ENCODE measurements at regions not wholly inside any gene's neighbourhood (a gene's known extent, or its start where the extent isn't known, plus 50 kb on each side); places are given as distances from the start of the nearest gene placed in this dataset.

GRCh38 chr9:13022756-13023155, 247.9 kb downstream of the LURAP1L start:
- H3K36me3 ChIP-seq (ENCODE audit: insufficient read depth, low read length) = no peaks in the 10 kb centered on the region
- ATAC-seq (ENCODE audit: insufficient read depth, low read depth) = no peak
- H3K79me2 ChIP-seq (ENCODE audit: insufficient read depth, low read length) = no peaks in the 10 kb centered on the region
- no peak overlapping the region for H3K4me2 ChIP-seq (ENCODE audit: insufficient read depth, low read length)
- H2AFZ ChIP-seq (ENCODE audit: low read depth, low read length) = no peak overlapping the region
- H3K4me3 ChIP-seq (ENCODE audit: low read depth in 1 of 2, low read length in 2 of 2) = no peak overlapping the region
- no peak for DNase-seq
- H3K4me1 ChIP-seq (ENCODE audit: insufficient read depth, low read length) = no peaks in the 10 kb centered on the region
- H4K20me1 ChIP-seq (ENCODE audit: insufficient read depth, low read length) = no peaks in the 10 kb centered on the region
- no peak overlapping the region for H3K9ac ChIP-seq (ENCODE audit: low read depth, low read length)
- no peak overlapping the region for H3K27ac ChIP-seq (ENCODE audit: low read length)
- H3K27me3 ChIP-seq (ENCODE audit: insufficient read depth, low read length, poor library complexity) = no peaks in the 10 kb centered on the region
- H3K9me3 ChIP-seq (ENCODE audit: insufficient read depth, low read length, severe bottlenecking) = no peaks in the 10 kb centered on the region
- TF ChIP-seq EZH2 (IDR thresholded peaks at IDR 0.05; ENCODE audit: borderline replicate concordance, low read depth, low read length, severe bottlenecking) = no peak
- TF ChIP-seq CTCF (IDR thresholded peaks at IDR 0.05; ENCODE audit: borderline replicate concordance, extremely low read depth, low read length, poor library complexity, severe bottlenecking) = no peak

- Histone ChIP-seq H3K36me3 (ENCODE audit: insufficient read depth, low read length) (no peaks in the 10 kb centered on the region), H3K27ac (ENCODE audit: low read length) (no peak overlapping the region), H3K9ac (ENCODE audit: low read depth, low read length) (no peak overlapping the region), H3K4me2 (ENCODE audit: insufficient read depth, low read length) (no peak overlapping the region), H4K20me1 (ENCODE audit: insufficient read depth, low read length) (no peaks in the 10 kb centered on the region), H3K79me2 (ENCODE audit: insufficient read depth, low read length) (no peaks in the 10 kb centered on the region), H3K4me1 (ENCODE audit: insufficient read depth, low read length) (no peaks in the 10 kb centered on the region), H3K27me3 (ENCODE audit: insufficient read depth, low read length, poor library complexity) (no peaks in the 10 kb centered on the region), H3K9me3 (ENCODE audit: insufficient read depth, low read length, severe bottlenecking) (no peaks in the 10 kb centered on the region), H2AFZ (ENCODE audit: low read depth, low read length) (no peak overlapping the region), H3K4me3 (ENCODE audit: low read depth in 1 of 2, low read length in 2 of 2) (no peak overlapping the region)
- no peak for DNase-seq
- no peak for TF ChIP-seq CTCF (IDR thresholded peaks at IDR 0.05; ENCODE audit: borderline replicate concordance, extremely low read depth, low read length, poor library complexity, severe bottlenecking)
- TF ChIP-seq EZH2 (IDR thresholded peaks at IDR 0.05; ENCODE audit: borderline replicate concordance, low read depth, low read length, severe bottlenecking) = no peak
- no peak for ATAC-seq (ENCODE audit: insufficient read depth, low read depth)
Measured at GRCh38 chr9:13023498-13023897, 248.7 kb downstream of the LURAP1L start.

- H3K4me1 ChIP-seq (ENCODE audit: insufficient read depth, low read length) = no peaks in the 10 kb centered on the region
- H3K4me3 ChIP-seq (ENCODE audit: low read depth in 1 of 2, low read length in 2 of 2) = no peak overlapping the region
- no peak overlapping the region for H2AFZ ChIP-seq (ENCODE audit: low read depth, low read length)
- H3K27ac ChIP-seq (ENCODE audit: low read length) = no peak overlapping the region
- TF ChIP-seq CTCF (IDR thresholded peaks at IDR 0.05; ENCODE audit: borderline replicate concordance, extremely low read depth, low read length, poor library complexity, severe bottlenecking) = no peak
- no peak for TF ChIP-seq EZH2 (IDR thresholded peaks at IDR 0.05; ENCODE audit: borderline replicate concordance, low read depth, low read length, severe bottlenecking)
- no peaks in the 10 kb centered on the region for H3K9me3 ChIP-seq (ENCODE audit: insufficient read depth, low read length, severe bottlenecking)
- ATAC-seq (ENCODE audit: insufficient read depth, low read depth) = no peak
- H3K9ac ChIP-seq (ENCODE audit: low read depth, low read length) = no peak overlapping the region
- H3K4me2 ChIP-seq (ENCODE audit: insufficient read depth, low read length) = no peak overlapping the region
- H3K79me2 ChIP-seq (ENCODE audit: insufficient read depth, low read length) = no peaks in the 10 kb centered on the region
- no peak for DNase-seq
- no peaks in the 10 kb centered on the region for H3K36me3 ChIP-seq (ENCODE audit: insufficient read depth, low read length)
- no peaks in the 10 kb centered on the region for H3K27me3 ChIP-seq (ENCODE audit: insufficient read depth, low read length, poor library complexity)
- H4K20me1 ChIP-seq (ENCODE audit: insufficient read depth, low read length) = no peaks in the 10 kb centered on the region
Measured at GRCh38 chr9:13026956-13027355, 252.1 kb downstream of the LURAP1L start.

GRCh38 chr9:13027879-13028278, 251.6 kb downstream of the MPDZ start:
- no peak for TF ChIP-seq EZH2 (IDR thresholded peaks at IDR 0.05; ENCODE audit: borderline replicate concordance, low read depth, low read length, severe bottlenecking)
- no peak for TF ChIP-seq CTCF (IDR thresholded peaks at IDR 0.05; ENCODE audit: borderline replicate concordance, extremely low read depth, low read length, poor library complexity, severe bottlenecking)
- no peak for ATAC-seq (ENCODE audit: insufficient read depth, low read depth)
- H3K36me3 ChIP-seq (ENCODE audit: insufficient read depth, low read length) = no peaks in the 10 kb centered on the region
- no peak overlapping the region for H3K4me2 ChIP-seq (ENCODE audit: insufficient read depth, low read length)
- no peaks in the 10 kb centered on the region for H3K79me2 ChIP-seq (ENCODE audit: insufficient read depth, low read length)
- DNase-seq = no peak
- no peaks in the 10 kb centered on the region for H3K27me3 ChIP-seq (ENCODE audit: insufficient read depth, low read length, poor library complexity)
- no peak overlapping the region for H3K27ac ChIP-seq (ENCODE audit: low read length)
- no peaks in the 10 kb centered on the region for H3K4me1 ChIP-seq (ENCODE audit: insufficient read depth, low read length)
- no peak overlapping the region for H3K4me3 ChIP-seq (ENCODE audit: low read depth in 1 of 2, low read length in 2 of 2)
- no peaks in the 10 kb centered on the region for H4K20me1 ChIP-seq (ENCODE audit: insufficient read depth, low read length)
- no peak overlapping the region for H2AFZ ChIP-seq (ENCODE audit: low read depth, low read length)
- no peaks in the 10 kb centered on the region for H3K9me3 ChIP-seq (ENCODE audit: insufficient read depth, low read length, severe bottlenecking)
- H3K9ac ChIP-seq (ENCODE audit: low read depth, low read length) = no peak overlapping the region

Measured in DND-41 (cell line).